Spleen (tissue), 7 donors: ENCODE measurements at regions not wholly inside any gene's neighbourhood (a gene's known extent, or its start where the extent isn't known, plus 50 kb on each side); places are given as distances from the start of the nearest gene placed in this dataset.

Experiments used
- CTCF ChIP-seq, 11 experiments: fragments of 200-600 bp in 7 of 11; fragments of 450-650 bp in 4 of 11; sonication (generic) in 4 of 11; IDR thresholded peaks in 8 of 11; conservative IDR thresholded peaks in 3 of 11; 1 replicate in 7 of 11; 2 replicates in 4 of 11; pipeline versions ENCODE4 v1.4.0 to v1.8.0; 2016 to 2021; ENCODE audit warnings: antibody characterized with exemption in 11 of 11, inconsistent platforms in 4 of 11, mild to moderate bottlenecking in 1 of 11
- POLR2A ChIP-seq, 3 donors: fragments of 450-650 bp; IDR thresholded peaks; one replicate each; pipeline ENCODE4 v1.5.1; 2017; ENCODE audit warnings: antibody characterized with exemption in 3 of 3, mild to moderate bottlenecking in 1 of 3
- POLR2AphosphoS5 ChIP-seq, 3 donors: sonication (generic); formaldehyde crosslinking; IDR thresholded peaks; one replicate each; pipeline ENCODE4 v1.5.1; 2017; ENCODE audit warnings: antibody characterized with exemption in 3 of 3
- donor health status: DM: no; HTN: no; CAD: no; lungs with moderate emphysema.
- donor health status: DM: no; HTN: no; CAD: no.
- donor health status: DM: no; HTN: no; CAD: no.

- TF ChIP-seq CTCF (IDR thresholded peaks at IDR 0.05 in 8 of 11, conservative IDR thresholded peaks at IDR 0.05 in 3 of 11) = no peak
- TF ChIP-seq POLR2AphosphoS5 (IDR thresholded peaks at IDR 0.05) = no peak
- no peak for TF ChIP-seq POLR2A (IDR thresholded peaks at IDR 0.05)
These were observed 143.4 kb downstream of the LPIN1 start for GRCh38 chr2:11889854-11890253.
